Skeletal muscle tissue (tissue), 3 donors: ENCODE measurements at regions not wholly inside any gene's neighbourhood (a gene's known extent, or its start where the extent isn't known, plus 50 kb on each side); places are given as distances from the start of the nearest gene placed in this dataset.
"Not testable (repeated sequence)": the region's sequence is repeated elsewhere in the genome, so short reads cannot be mapped to it uniquely, and the experiment has no call there.

Source experiments
- H3K27ac ChIP-seq: one replicate; pipeline ENCODE4 v1.7.0; 2013; ENCODE audit warnings: mild to moderate bottlenecking, low read depth, low read length, inconsistent platforms
- H3K27me3 ChIP-seq, 3 donors: one replicate each; pipeline ENCODE4 v1.7.0; 2013; ENCODE audit warnings: low read length in 3 of 3; ENCODE audit not compliant: control insufficient read depth in 3 of 3, insufficient read depth in 3 of 3
- H3K36me3 ChIP-seq, 3 donors: one replicate each; pipeline ENCODE4 v1.7.0; 2013; ENCODE audit warnings: low read length in 3 of 3; ENCODE audit not compliant: control insufficient read depth in 3 of 3, insufficient read depth in 3 of 3
- H3K4me1 ChIP-seq, 3 donors: one replicate each; pipeline ENCODE4 v1.7.0; 2013; ENCODE audit warnings: low read length in 3 of 3, mild to moderate bottlenecking in 3 of 3; ENCODE audit not compliant: control insufficient read depth in 3 of 3, insufficient read depth in 3 of 3
- H3K4me3 ChIP-seq, 3 donors: one replicate each; pipeline ENCODE4 v1.7.0; 2013; ENCODE audit warnings: low read length in 3 of 3
- H3K9ac ChIP-seq, 3 donors: one replicate each; pipeline ENCODE4 v1.7.0; 2013; ENCODE audit warnings: low read length in 3 of 3, mild to moderate bottlenecking in 3 of 3, moderate library complexity in 2 of 3, low read depth in 1 of 3
- H3K9me3 ChIP-seq, 3 donors: one replicate each; pipeline ENCODE4 v1.7.0; 2013; ENCODE audit warnings: low read length in 3 of 3; ENCODE audit not compliant: control insufficient read depth in 3 of 3
- donor health status: Osteomylitis.

GRCh38 chr15:39420853-39421192 is 160.1 kb upstream of the THBS1 start:
- not testable (repeated sequence) for H3K27me3 ChIP-seq, H3K4me3 ChIP-seq, H3K36me3 ChIP-seq, H3K9ac ChIP-seq, H3K4me1 ChIP-seq, H3K9me3 ChIP-seq, H3K27ac ChIP-seq

DNA sequence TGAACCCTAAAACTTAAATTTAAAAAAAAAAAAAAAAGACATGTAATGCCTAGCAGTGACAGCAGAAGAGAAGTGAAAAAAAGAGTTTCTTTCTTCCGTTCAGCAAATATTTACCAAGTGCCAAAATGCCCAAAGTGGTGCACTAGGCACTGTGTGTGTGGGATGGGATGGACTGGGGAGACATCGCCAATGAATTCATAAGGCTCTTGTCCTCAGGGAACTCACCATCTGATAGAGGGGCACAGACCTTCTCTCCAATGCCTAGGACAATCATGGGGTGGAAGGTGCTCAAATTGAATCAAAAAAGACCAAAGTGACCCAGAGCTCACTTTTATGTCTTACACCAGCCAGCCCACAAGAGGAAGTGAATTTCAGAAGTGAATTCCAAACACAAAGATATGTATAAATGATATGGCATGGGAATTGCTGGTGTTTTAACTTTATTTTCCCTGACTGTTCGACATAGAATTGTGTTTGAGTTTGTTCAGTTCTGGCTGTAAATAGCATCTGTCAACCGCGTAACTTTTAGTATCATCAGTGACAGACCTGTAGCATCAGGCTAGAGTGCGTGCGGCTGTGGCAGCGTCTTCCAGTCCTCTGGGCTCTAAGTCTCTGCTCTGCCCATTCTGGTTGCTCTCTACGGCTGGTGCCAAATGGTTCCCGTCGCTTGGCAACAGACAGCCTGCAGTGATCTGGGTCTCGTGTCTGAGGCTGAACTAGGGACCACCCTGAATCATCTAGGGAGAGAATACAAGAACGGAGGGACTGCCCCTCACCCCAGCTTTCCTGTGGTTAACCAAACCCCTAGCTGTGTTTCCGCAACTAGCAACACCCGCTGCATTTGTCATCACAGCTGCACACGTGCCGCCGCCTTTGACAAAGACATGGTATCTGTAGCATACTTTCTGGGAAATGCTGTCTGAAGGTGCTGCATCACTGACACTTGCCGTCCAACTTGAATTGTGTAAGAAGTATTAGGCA is 154.0 kb upstream of the THBS1 start:
- H3K27me3 ChIP-seq: no peaks in the 10 kb centered on the region
- H3K9ac ChIP-seq: no peak overlapping the region
- H3K4me3 ChIP-seq: peak overlapping the region; percentile 14 to 35 (median 19)
- no peak overlapping the region for H3K27ac ChIP-seq
- no peaks in the 10 kb centered on the region for H3K9me3 ChIP-seq
- H3K36me3 ChIP-seq: no peaks in the 10 kb centered on the region
- H3K4me1 ChIP-seq: peaks cover 0 to 5% (median 2%) of the 10 kb centered on the region in 3 donors

- H3K36me3 ChIP-seq: no peaks in the 10 kb centered on the region
- H3K4me3 ChIP-seq: no peak overlapping the region
- H3K27ac ChIP-seq: no peak overlapping the region
- H3K9ac ChIP-seq: no peak overlapping the region
- H3K4me1 ChIP-seq: peaks cover 2 to 9% (median 6%) of the 10 kb centered on the region in 3 donors
- H3K9me3 ChIP-seq: no peaks in the 10 kb centered on the region
- H3K27me3 ChIP-seq: no peaks in the 10 kb centered on the region
These were observed 153.2 kb upstream of the THBS1 start for GRCh38 chr15:39427705-39428104.

GRCh38 chr15:39429898-39430357 is 151.0 kb upstream of the THBS1 start:
- no peak overlapping the region for H3K9ac ChIP-seq
- no peak overlapping the region for H3K4me3 ChIP-seq
- peaks cover 0 to 4% (median 0%) of the 10 kb centered on the region in 3 donors for H3K9me3 ChIP-seq
- H3K27me3 ChIP-seq: no peaks in the 10 kb centered on the region
- peak overlapping the region; percentile 5 for H3K27ac ChIP-seq
- H3K36me3 ChIP-seq: no peaks in the 10 kb centered on the region
- H3K4me1 ChIP-seq: peaks cover 12 to 20% (median 13%) of the 10 kb centered on the region in 3 donors

DNA sequence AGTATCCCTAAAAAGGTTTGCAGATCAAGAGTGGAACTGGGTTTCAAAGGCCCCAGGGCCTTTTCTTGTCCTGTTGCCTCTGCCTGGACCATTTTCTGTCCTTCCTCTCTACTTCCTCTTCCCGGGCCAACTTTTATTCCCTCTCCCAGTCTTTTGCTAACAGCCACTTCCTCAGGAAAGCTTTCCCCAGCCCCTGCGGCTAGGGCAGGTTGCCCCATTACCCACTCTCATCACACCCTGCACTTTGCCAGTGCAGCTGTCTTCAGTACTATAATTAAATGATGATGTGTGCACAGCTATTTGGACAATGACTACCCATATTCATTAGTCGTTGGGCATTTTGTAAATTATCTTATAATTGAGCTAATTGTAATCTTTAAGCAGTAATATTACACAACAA is 150.5 kb upstream of the THBS1 start:
- H3K27ac ChIP-seq: peak overlapping the region; percentile 5
- no peaks in the 10 kb centered on the region for H3K36me3 ChIP-seq
- no peaks in the 10 kb centered on the region for H3K27me3 ChIP-seq
- peaks cover 13 to 20% (median 14%) of the 10 kb centered on the region in 3 donors for H3K4me1 ChIP-seq
- no peak overlapping the region for H3K4me3 ChIP-seq
- H3K9me3 ChIP-seq: peaks cover 0 to 4% (median 0%) of the 10 kb centered on the region in 3 donors
- H3K9ac ChIP-seq: no peak overlapping the region

DNA sequence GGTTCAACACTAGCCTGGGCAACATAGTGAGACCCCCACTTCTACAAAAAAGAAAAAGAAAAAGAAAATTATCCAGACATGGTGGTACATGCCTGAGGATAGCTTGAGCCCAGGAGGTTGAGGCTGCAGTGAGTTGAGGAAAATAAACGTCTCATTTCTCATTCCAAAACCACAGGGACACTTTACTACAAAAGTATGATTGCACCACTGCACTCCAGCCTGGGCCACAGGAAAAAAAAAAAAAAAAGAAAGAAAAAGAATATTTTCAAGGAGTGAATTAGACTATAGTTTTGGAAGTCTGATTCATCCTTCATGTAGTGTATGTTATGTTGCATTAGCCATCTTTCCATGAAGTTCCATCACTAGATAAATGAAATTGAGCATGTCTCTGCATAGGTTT is 149.5 kb upstream of the THBS1 start:
- peaks cover 0 to 4% (median 0%) of the 10 kb centered on the region in 3 donors for H3K9me3 ChIP-seq
- no peaks in the 10 kb centered on the region for H3K27me3 ChIP-seq
- H3K4me3 ChIP-seq: no peak overlapping the region
- H3K4me1 ChIP-seq: peaks cover 13 to 20% (median 14%) of the 10 kb centered on the region in 3 donors
- H3K27ac ChIP-seq: no peak overlapping the region
- no peak overlapping the region for H3K9ac ChIP-seq
- H3K36me3 ChIP-seq: no peaks in the 10 kb centered on the region

DNA sequence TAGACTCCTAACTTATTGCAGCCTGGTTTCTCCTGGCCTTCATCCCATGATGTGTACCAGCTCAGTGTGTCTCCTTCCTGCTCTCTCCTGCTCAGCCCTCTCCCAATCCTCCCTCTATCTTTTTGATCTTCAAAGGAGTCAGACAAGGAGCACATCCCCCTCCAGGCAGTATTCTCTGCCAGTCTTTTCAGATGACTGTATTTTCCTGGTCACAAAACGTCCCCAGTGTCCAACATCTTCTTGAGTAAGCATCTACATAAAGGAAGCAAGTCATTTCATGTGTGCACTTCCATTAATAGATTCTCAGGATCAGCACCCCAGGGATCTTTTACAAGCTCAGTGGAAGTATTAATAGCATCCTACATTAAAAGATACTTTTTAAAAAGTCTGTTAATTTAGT is 148.9 kb upstream of the THBS1 start:
- Histone ChIP-seq H3K27me3 (no peaks in the 10 kb centered on the region), H3K4me3 (no peak overlapping the region), H3K27ac (no peak overlapping the region), H3K36me3 (no peaks in the 10 kb centered on the region), H3K9me3 (peaks cover 0 to 4% (median 0%) of the 10 kb centered on the region in 3 donors), H3K9ac (no peak overlapping the region), H3K4me1 (peaks cover 13 to 20% (median 14%) of the 10 kb centered on the region in 3 donors)

DNA sequence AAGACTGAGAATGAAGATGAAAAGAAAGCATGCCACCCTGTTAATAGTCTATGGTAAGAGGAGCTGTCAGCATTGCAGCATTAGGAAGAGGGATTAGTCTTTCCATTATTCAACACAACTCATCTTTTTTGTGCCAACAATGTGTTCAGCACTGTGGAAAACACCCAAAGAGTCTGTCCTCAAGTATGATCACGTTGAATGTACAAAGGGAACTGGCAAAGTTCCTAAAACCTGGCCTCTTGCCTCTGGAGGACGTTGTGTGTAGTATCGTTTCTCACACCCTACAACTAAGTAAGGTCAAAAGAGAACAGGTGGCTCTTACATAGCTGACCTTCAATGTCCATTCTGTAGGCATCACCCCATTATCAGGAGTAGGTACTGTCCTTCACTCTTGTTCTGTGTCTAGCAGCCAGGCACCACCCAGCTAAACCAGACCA is 147.9 kb upstream of the THBS1 start:
- Histone ChIP-seq H3K27ac (peak overlapping the region; percentile 29), H3K27me3 (no peaks in the 10 kb centered on the region), H3K9me3 (peaks cover 0 to 4% (median 0%) of the 10 kb centered on the region in 3 donors), H3K4me3 (no peak overlapping the region), H3K36me3 (no peaks in the 10 kb centered on the region), H3K4me1 (peaks cover 13 to 20% (median 14%) of the 10 kb centered on the region in 3 donors), H3K9ac (no peak overlapping the region)

DNA sequence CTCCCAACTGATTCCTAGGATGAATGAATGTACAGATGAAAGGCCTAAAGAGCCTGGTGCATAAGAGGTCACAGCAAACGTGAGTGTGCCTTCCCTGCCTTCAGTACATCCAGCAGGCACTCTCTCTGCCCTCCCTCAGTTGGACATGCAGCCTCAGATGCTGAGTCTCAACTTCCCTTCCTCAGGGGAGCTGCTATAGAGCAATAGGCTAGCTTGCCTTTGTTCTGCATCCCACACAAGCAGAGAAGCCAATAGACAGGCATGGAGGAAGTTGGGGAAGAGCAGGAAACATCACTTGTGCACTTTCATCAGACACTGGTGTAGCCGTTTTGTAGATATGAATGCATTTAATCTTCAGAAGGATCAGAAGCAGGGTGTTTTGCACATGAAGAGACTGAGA is 147.5 kb upstream of the THBS1 start:
- Histone ChIP-seq H3K36me3 (no peaks in the 10 kb centered on the region), H3K9ac (no peak overlapping the region), H3K4me1 (peaks cover 13 to 20% (median 14%) of the 10 kb centered on the region in 3 donors), H3K27me3 (no peaks in the 10 kb centered on the region), H3K27ac (peak overlapping the region; percentile 29), H3K4me3 (no peak overlapping the region), H3K9me3 (peaks cover 0 to 4% (median 0%) of the 10 kb centered on the region in 3 donors)

GRCh38 chr15:39434163-39434562 is 146.7 kb upstream of the THBS1 start:
- Histone ChIP-seq H3K9me3 (peaks cover 0 to 4% (median 0%) of the 10 kb centered on the region in 3 donors), H3K27ac (no peak overlapping the region), H3K4me3 (no peak overlapping the region), H3K36me3 (no peaks in the 10 kb centered on the region), H3K4me1 (peaks cover 13 to 23% (median 14%) of the 10 kb centered on the region in 3 donors), H3K27me3 (no peaks in the 10 kb centered on the region), H3K9ac (no peak overlapping the region)
